ENCODE measurements at regions not wholly inside any gene's neighbourhood (a gene's known extent, or its start where the extent isn't known, plus 50 kb on each side); places are given as distances from the start of the nearest gene placed in this dataset.

GRCh38 chr3:5057272-5057671, 64.8 kb upstream of the ARL8B start:
- DNase-seq = no peak
- Mint-ChIP-seq H3K4me1 (peaks cover 44% of the 10 kb centered on the region), H3K27me3 (no peaks in the 10 kb centered on the region), H3K9me3 (no peaks in the 10 kb centered on the region), H3K36me3 (ENCODE audit: low read depth) (no peaks in the 10 kb centered on the region), H3K4me3 (no peak overlapping the region), H3K27ac (peak overlapping the region; percentile 11)
- no peak for ATAC-seq (ENCODE audit: low read depth)
- CTCF ChIA-PET = interaction anchor here (0.6 to 8.3 kb wide), 29 partner anchors 21 to 707 kb away, joined by 3 to 219 read pairs (median 5); no protein-coding TSS in a partner anchor
- intact Hi-C loops (cut with micrococcal nuclease) = loop anchor here (1.0 to 2.0 kb wide), 6 partner anchors 46 to 706 kb away; no protein-coding TSS in a partner anchor
- TF ChIP-seq, protein P1, sequence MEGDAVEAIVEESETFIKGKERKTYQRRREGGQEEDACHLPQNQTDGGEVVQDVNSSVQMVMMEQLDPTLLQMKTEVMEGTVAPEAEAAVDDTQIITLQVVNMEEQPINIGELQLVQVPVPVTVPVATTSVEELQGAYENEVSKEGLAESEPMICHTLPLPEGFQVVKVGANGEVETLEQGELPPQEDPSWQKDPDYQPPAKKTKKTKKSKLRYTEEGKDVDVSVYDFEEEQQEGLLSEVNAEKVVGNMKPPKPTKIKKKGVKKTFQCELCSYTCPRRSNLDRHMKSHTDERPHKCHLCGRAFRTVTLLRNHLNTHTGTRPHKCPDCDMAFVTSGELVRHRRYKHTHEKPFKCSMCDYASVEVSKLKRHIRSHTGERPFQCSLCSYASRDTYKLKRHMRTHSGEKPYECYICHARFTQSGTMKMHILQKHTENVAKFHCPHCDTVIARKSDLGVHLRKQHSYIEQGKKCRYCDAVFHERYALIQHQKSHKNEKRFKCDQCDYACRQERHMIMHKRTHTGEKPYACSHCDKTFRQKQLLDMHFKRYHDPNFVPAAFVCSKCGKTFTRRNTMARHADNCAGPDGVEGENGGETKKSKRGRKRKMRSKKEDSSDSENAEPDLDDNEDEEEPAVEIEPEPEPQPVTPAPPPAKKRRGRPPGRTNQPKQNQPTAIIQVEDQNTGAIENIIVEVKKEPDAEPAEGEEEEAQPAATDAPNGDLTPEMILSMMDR (IDR thresholded peaks at IDR 0.05) = no peak
- POLR2A ChIA-PET = interaction anchor here (1.0 to 2.3 kb wide), 6 partner anchors 45 to 346 kb away, joined by 4 to 16 read pairs (median 8); partner anchors contain the start of gene BHLHE40

GRCh38 chr3:5057857-5058324, 64.2 kb upstream of the ARL8B start:
- DNase-seq = peak; percentile 38
- POLR2A ChIA-PET = interaction anchor here (0.6 to 2.3 kb wide), 6 partner anchors 45 to 346 kb away, joined by 3 to 16 read pairs (median 6); partner anchors contain the start of gene BHLHE40
- peak; percentile 90 for ATAC-seq (ENCODE audit: low read depth)
- Mint-ChIP-seq H3K4me1 (peaks cover 42% of the 10 kb centered on the region), H3K36me3 (ENCODE audit: low read depth) (no peaks in the 10 kb centered on the region), H3K27me3 (no peaks in the 10 kb centered on the region), H3K27ac (peak overlapping the region; percentile 3), H3K4me3 (no peak overlapping the region), H3K9me3 (no peaks in the 10 kb centered on the region)
- intact Hi-C loops (cut with micrococcal nuclease) = loop anchor here (1.0 to 2.0 kb wide), 6 partner anchors 47 to 707 kb away; no protein-coding TSS in a partner anchor
- TF ChIP-seq, protein P1 (IDR thresholded peaks at IDR 0.05) = peak; percentile 26
- CTCF ChIA-PET = interaction anchor here (0.6 to 8.3 kb wide), 28 partner anchors 22 to 707 kb away, joined by 3 to 219 read pairs (median 4); no protein-coding TSS in a partner anchor

- CTCF ChIA-PET = interaction anchor here (1.0 to 8.3 kb wide), 11 partner anchors 32 to 350 kb away, joined by 3 to 219 read pairs (median 8); no protein-coding TSS in a partner anchor
- TF ChIP-seq, protein P1 (IDR thresholded peaks at IDR 0.05) = no peak
- intact Hi-C loops (cut with micrococcal nuclease) = no loop called here
- POLR2A ChIA-PET = interaction anchor here (0.5 to 2.3 kb wide), 4 partner anchors 17 to 81 kb away, joined by 3 to 16 read pairs (median 8); partner anchors contain the start of gene BHLHE40
- no peaks in the 10 kb centered on the region for H3K9me3 Mint-ChIP-seq
- ATAC-seq (ENCODE audit: low read depth) (no peak), DNase-seq (no peak)
- no peak overlapping the region for H3K27ac Mint-ChIP-seq
- peaks cover 38% of the 10 kb centered on the region for H3K4me1 Mint-ChIP-seq
- no peaks in the 10 kb centered on the region for H3K27me3 Mint-ChIP-seq
- H3K4me3 Mint-ChIP-seq = no peak overlapping the region
- no peaks in the 10 kb centered on the region for H3K36me3 Mint-ChIP-seq (ENCODE audit: low read depth)
Observed at GRCh38 chr3:5058471-5058951, 63.6 kb upstream of the ARL8B start.

- no peaks in the 10 kb centered on the region for H3K27me3 Mint-ChIP-seq
- H3K4me1 Mint-ChIP-seq = peaks cover 28% of the 10 kb centered on the region
- H3K4me3 Mint-ChIP-seq = no peak overlapping the region
- CTCF ChIA-PET = interaction anchor here (1.1 to 8.3 kb wide), 3 partner anchors 309 to 348 kb away, joined by 3 to 219 read pairs (median 14); no protein-coding TSS in a partner anchor
- intact Hi-C loops (cut with micrococcal nuclease) = no loop called here
- H3K36me3 Mint-ChIP-seq (ENCODE audit: low read depth) = no peaks in the 10 kb centered on the region
- DNase-seq = no peak
- no peaks in the 10 kb centered on the region for H3K9me3 Mint-ChIP-seq
- no peak for ATAC-seq (ENCODE audit: low read depth)
- TF ChIP-seq, protein P1 (IDR thresholded peaks at IDR 0.05) = no peak
- POLR2A ChIA-PET = no interaction called here
- no peak overlapping the region for H3K27ac Mint-ChIP-seq
Observed at GRCh38 chr3:5059782-5060181, 62.3 kb upstream of the ARL8B start.

- H3K9me3 Mint-ChIP-seq = no peaks in the 10 kb centered on the region
- H3K4me3 Mint-ChIP-seq = no peak overlapping the region
- DNase-seq (no peak), ATAC-seq (ENCODE audit: low read depth) (no peak)
- intact Hi-C loops (cut with micrococcal nuclease) = no loop called here
- peaks cover 14% of the 10 kb centered on the region for H3K4me1 Mint-ChIP-seq
- POLR2A ChIA-PET = no interaction called here
- TF ChIP-seq, protein P1 (IDR thresholded peaks at IDR 0.05) = no peak
- H3K27me3 Mint-ChIP-seq = no peaks in the 10 kb centered on the region
- CTCF ChIA-PET = interaction anchor here (8.3 kb wide), 1 partner anchor 349 kb away, joined by 219 read pairs; no protein-coding TSS in a partner anchor
- no peak overlapping the region for H3K27ac Mint-ChIP-seq
- no peaks in the 10 kb centered on the region for H3K36me3 Mint-ChIP-seq (ENCODE audit: low read depth)
Observed at GRCh38 chr3:5061218-5061569, 60.9 kb upstream of the ARL8B start.
